ENCODE measurements at regions not wholly inside any gene's neighbourhood (a gene's known extent, or its start where the extent isn't known, plus 50 kb on each side); places are given as distances from the start of the nearest gene placed in this dataset.

GRCh38 chr2:223264541-223265193 lies 212.7 kb downstream of the KCNE4 start:
- no peak overlapping the region for H3K4me3 ChIP-seq (ENCODE audit: low read length)
- WGBS, result 82% methylated on average over 2 of the region's 2 CpGs
- H3K9me3 ChIP-seq (ENCODE audit: control insufficient read depth, low read length), result no peaks in the 10 kb centered on the region
- DNase-seq (no peak), ATAC-seq (no peak)
- H3K4me1 ChIP-seq (ENCODE audit: control insufficient read depth, insufficient read depth, low read length), result no peaks in the 10 kb centered on the region
- no peaks in the 10 kb centered on the region for H3K27me3 ChIP-seq (ENCODE audit: control insufficient read depth, insufficient read depth)
- intact Hi-C loops (cut with DNase I), result no loop called here
- no peak overlapping the region for H3K27ac ChIP-seq (ENCODE audit: low read length)

DNA sequence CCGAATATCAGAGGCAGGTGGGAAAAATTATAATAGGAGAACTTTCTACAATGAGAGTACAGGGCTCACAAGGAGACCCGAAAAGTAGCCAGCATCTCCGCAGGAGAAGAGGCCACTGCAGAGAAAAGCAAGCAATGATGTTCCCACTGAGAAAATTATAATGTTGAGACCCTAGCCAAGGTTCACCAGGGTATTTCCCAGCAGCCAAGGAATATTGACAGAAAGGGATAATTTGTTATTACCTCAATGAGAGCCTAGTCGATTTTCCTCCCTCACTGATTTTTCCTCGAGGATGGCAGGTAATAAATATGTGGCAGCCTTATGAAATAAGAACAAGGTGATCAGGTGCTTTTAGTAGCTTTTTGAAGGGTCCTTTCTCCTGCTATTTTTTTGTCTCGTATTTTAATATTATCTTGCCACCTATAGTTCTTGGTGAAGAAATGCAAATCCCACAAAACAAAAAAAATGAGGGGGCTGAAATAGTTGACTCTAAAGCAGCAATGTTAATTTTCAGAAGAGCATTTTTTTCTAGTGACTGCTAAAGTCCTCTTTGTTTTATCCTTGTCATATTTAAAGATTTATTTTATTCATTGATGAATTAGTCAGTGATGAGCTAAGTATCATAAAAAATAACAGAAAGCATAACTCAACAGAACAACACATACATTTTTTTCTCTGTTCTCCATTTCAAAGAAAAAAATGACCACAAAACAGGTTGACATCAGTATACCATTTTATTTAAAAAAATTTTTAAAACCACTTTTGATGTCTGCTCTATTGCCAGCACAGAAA lies 215.4 kb downstream of the KCNE4 start:
- H3K27ac ChIP-seq (ENCODE audit: low read length), result no peak overlapping the region
- H3K27me3 ChIP-seq (ENCODE audit: control insufficient read depth, insufficient read depth), result no peaks in the 10 kb centered on the region
- no peak overlapping the region for H3K4me3 ChIP-seq (ENCODE audit: low read length)
- 79% methylated on average over 6 of the region's 6 CpGs for WGBS
- no peak for ATAC-seq
- intact Hi-C loops (cut with DNase I), result no loop called here
- no peaks in the 10 kb centered on the region for H3K4me1 ChIP-seq (ENCODE audit: control insufficient read depth, insufficient read depth, low read length)
- H3K9me3 ChIP-seq (ENCODE audit: control insufficient read depth, low read length), result no peaks in the 10 kb centered on the region
- DNase-seq, result no peak

GRCh38 chr2:223269386-223269785 lies 217.4 kb downstream of the KCNE4 start:
- ATAC-seq (no peak), DNase-seq (no peak)
- intact Hi-C loops (cut with DNase I), result no loop called here
- Histone ChIP-seq H3K9me3 (ENCODE audit: control insufficient read depth, low read length) (no peaks in the 10 kb centered on the region), H3K27me3 (ENCODE audit: control insufficient read depth, insufficient read depth) (no peaks in the 10 kb centered on the region), H3K4me1 (ENCODE audit: control insufficient read depth, insufficient read depth, low read length) (no peaks in the 10 kb centered on the region), H3K4me3 (ENCODE audit: low read length) (no peak overlapping the region), H3K27ac (ENCODE audit: low read length) (no peak overlapping the region)
- 79% methylated on average over 1 of the region's 1 CpG for WGBS

- 70% methylated on average over 5 of the region's 5 CpGs for WGBS
- ATAC-seq (no peak), DNase-seq (no peak)
- Histone ChIP-seq H3K4me1 (ENCODE audit: control insufficient read depth, insufficient read depth, low read length) (no peaks in the 10 kb centered on the region), H3K27ac (ENCODE audit: low read length) (no peak overlapping the region), H3K27me3 (ENCODE audit: control insufficient read depth, insufficient read depth) (no peaks in the 10 kb centered on the region), H3K4me3 (ENCODE audit: low read length) (no peak overlapping the region), H3K9me3 (ENCODE audit: control insufficient read depth, low read length) (no peaks in the 10 kb centered on the region)
- intact Hi-C loops (cut with DNase I), result no loop called here
These were observed 218.6 kb downstream of the KCNE4 start for GRCh38 chr2:223270548-223270947.

- intact Hi-C loops (cut with DNase I), result no loop called here
- DNase-seq, result no peak
- H3K4me3 ChIP-seq (ENCODE audit: low read length), result no peak overlapping the region
- no peaks in the 10 kb centered on the region for H3K9me3 ChIP-seq (ENCODE audit: control insufficient read depth, low read length)
- H3K27ac ChIP-seq (ENCODE audit: low read length), result no peak overlapping the region
- no peaks in the 10 kb centered on the region for H3K4me1 ChIP-seq (ENCODE audit: control insufficient read depth, insufficient read depth, low read length)
- no peak for ATAC-seq
- no peaks in the 10 kb centered on the region for H3K27me3 ChIP-seq (ENCODE audit: control insufficient read depth, insufficient read depth)
These were observed 222.0 kb downstream of the KCNE4 start for GRCh38 chr2:223273995-223274394.

DNA sequence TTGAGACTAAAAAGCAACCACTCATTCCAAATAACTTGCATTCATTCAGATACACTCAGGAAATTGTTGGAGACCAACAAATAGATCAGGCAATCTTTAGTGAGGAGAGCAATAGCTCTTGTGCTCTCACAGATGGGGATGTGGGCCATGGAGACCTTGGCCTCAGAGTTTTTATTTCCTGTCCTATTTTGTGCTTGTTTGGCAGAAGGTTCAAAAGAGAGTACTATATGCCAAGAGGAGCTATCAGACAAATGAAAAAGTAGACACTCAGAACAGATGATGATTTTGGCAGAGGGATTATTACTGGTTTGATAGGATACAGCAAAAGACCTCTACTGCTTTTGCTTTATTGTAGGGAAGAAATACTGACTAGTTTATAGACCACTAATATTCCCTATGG lies 230.2 kb downstream of the KCNE4 start:
- DNase-seq, result no peak

GRCh38 chr2:223283329-223283728 lies 231.3 kb downstream of the KCNE4 start:
- Histone ChIP-seq H3K4me1 (ENCODE audit: control insufficient read depth, insufficient read depth, low read length) (no peaks in the 10 kb centered on the region), H3K9me3 (ENCODE audit: control insufficient read depth, low read length) (no peaks in the 10 kb centered on the region), H3K27ac (ENCODE audit: low read length) (no peak overlapping the region), H3K27me3 (ENCODE audit: control insufficient read depth, insufficient read depth) (no peaks in the 10 kb centered on the region), H3K4me3 (ENCODE audit: low read length) (no peak overlapping the region)
- intact Hi-C loops (cut with DNase I), result no loop called here
- 55% methylated on average over 2 of the region's 2 CpGs for WGBS
- ATAC-seq, result no peak
- DNase-seq, result no peak

More for the DNA sequence above, 230.2 kb downstream of the KCNE4 start:
- Histone ChIP-seq H3K4me3 (ENCODE audit: low read length) (no peak overlapping the region), H3K9me3 (ENCODE audit: control insufficient read depth, low read length) (no peaks in the 10 kb centered on the region), H3K27me3 (ENCODE audit: control insufficient read depth, insufficient read depth) (no peaks in the 10 kb centered on the region), H3K4me1 (ENCODE audit: control insufficient read depth, insufficient read depth, low read length) (no peaks in the 10 kb centered on the region), H3K27ac (ENCODE audit: low read length) (no peak overlapping the region)
- intact Hi-C loops (cut with DNase I), result no loop called here
- no peak for ATAC-seq

DNA sequence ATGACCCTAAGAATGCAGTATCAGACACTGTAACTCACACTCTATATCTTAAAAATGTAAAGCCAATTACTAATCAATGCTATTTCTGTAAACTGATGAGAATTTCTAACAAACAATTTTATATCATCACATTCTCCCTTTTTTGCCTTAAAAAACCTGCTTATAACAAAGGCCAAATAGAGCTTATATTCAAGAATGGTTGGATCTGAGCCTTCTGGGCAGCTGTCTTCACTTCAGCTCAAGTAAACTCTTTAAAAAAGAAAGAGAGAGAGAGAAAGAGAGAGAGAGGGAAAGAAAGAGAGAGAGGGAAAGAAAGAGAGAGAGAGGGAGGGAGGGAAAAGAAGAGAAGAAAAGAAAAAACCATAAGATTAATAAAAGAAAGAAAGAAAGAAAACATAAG lies 231.8 kb downstream of the KCNE4 start:
- intact Hi-C loops (cut with DNase I), result no loop called here
- H3K9me3 ChIP-seq (ENCODE audit: control insufficient read depth, low read length), result no peaks in the 10 kb centered on the region
- no peaks in the 10 kb centered on the region for H3K4me1 ChIP-seq (ENCODE audit: control insufficient read depth, insufficient read depth, low read length)
- no peak for ATAC-seq
- DNase-seq, result no peak
- no peak overlapping the region for H3K27ac ChIP-seq (ENCODE audit: low read length)
- no peak overlapping the region for H3K4me3 ChIP-seq (ENCODE audit: low read length)
- H3K27me3 ChIP-seq (ENCODE audit: control insufficient read depth, insufficient read depth), result no peaks in the 10 kb centered on the region

GRCh38 chr2:223285370-223286265 lies 233.6 kb downstream of the KCNE4 start:
- Histone ChIP-seq H3K4me1 (ENCODE audit: control insufficient read depth, insufficient read depth, low read length) (no peaks in the 10 kb centered on the region), H3K27ac (ENCODE audit: low read length) (no peak overlapping the region), H3K9me3 (ENCODE audit: control insufficient read depth, low read length) (no peaks in the 10 kb centered on the region), H3K27me3 (ENCODE audit: control insufficient read depth, insufficient read depth) (no peaks in the 10 kb centered on the region), H3K4me3 (ENCODE audit: low read length) (no peak overlapping the region)
- DNase-seq, result no peak
- ATAC-seq, result no peak
- intact Hi-C loops (cut with DNase I), result no loop called here
- 90% methylated on average over 6 of the region's 6 CpGs for WGBS

DNA sequence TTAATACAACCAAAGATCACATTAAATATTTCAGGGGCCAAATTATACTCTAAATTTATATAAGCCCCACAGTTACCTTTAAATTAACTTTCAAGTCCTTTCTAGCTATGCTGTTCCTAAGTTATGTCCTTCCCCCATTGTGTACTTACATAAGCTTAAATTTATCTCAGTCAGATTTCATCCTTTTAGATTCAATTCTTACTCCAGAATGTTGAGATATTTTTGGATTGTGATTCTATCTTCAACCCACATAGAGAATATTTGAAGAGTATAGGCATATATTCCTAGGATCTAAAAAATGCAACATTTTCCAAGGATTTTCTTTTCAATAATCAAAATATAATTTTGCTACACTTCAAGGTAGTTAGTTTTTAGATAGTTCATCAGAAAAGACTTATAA lies 242.8 kb downstream of the KCNE4 start:
- no peaks in the 10 kb centered on the region for H3K4me1 ChIP-seq (ENCODE audit: control insufficient read depth, insufficient read depth, low read length)
- DNase-seq (no peak), ATAC-seq (no peak)
- intact Hi-C loops (cut with DNase I), result no loop called here
- H3K27me3 ChIP-seq (ENCODE audit: control insufficient read depth, insufficient read depth), result no peaks in the 10 kb centered on the region
- no peak overlapping the region for H3K27ac ChIP-seq (ENCODE audit: low read length)
- no peaks in the 10 kb centered on the region for H3K9me3 ChIP-seq (ENCODE audit: control insufficient read depth, low read length)
- no peak overlapping the region for H3K4me3 ChIP-seq (ENCODE audit: low read length)

GRCh38 chr2:223297788-223298187 lies 245.8 kb downstream of the KCNE4 start:
- intact Hi-C loops (cut with DNase I), result no loop called here
- Histone ChIP-seq H3K27me3 (ENCODE audit: control insufficient read depth, insufficient read depth) (no peaks in the 10 kb centered on the region), H3K9me3 (ENCODE audit: control insufficient read depth, low read length) (no peaks in the 10 kb centered on the region), H3K4me3 (ENCODE audit: low read length) (no peak overlapping the region), H3K4me1 (ENCODE audit: control insufficient read depth, insufficient read depth, low read length) (no peaks in the 10 kb centered on the region), H3K27ac (ENCODE audit: low read length) (no peak overlapping the region)
- DNase-seq (no peak), ATAC-seq (no peak)

Data from right cardiac atrium (tissue), 5 donors.